SK-N-SH (cell line): ENCODE measurements at regions not wholly inside any gene's neighbourhood (a gene's known extent, or its start where the extent isn't known, plus 50 kb on each side); places are given as distances from the start of the nearest gene placed in this dataset.

ENCODE experiments used
- CTCF ChIA-PET: fragments of 300-600, 350-600 bp; formaldehyde crosslinking; extraction: SDS; loops from one replicate; lab custom pipeline; 2021; lab: Yijun Ruan, JAX
- POLR2A ChIA-PET: fragments of 350-600 bp; sonication (Branson Sonifier 250); formaldehyde crosslinking; extraction: SDS; loops from one replicate; lab custom pipeline; 2020; ENCODE audit warnings: antibody characterized with exemption, inconsistent platforms; lab: Yijun Ruan, JAX
- DNase-seq: peaks from one replicate; pipeline ENCODE4 v3.0.0; 2012
- H2AFZ ChIP-seq: fragments of 200-600 bp; sonication (generic); 2 replicates; pipeline ENCODE4 v1.8.1; 2016; ENCODE audit warnings: antibody characterized with exemption, mild to moderate bottlenecking, low read depth
- H3F3A ChIP-seq: fragments of 200-600 bp; sonication (generic); replicated peaks from 2 replicates; pipeline ENCODE3; 2016; ENCODE audit warnings: antibody characterized with exemption, mild to moderate bottlenecking; ENCODE audit not compliant: insufficient read depth
- H3K27ac ChIP-seq, 2 experiments: fragments of 200-500 bp in 1 of 2; fragments of 200-600 bp in 1 of 2; sonication (Bioruptor generic) in 1 of 2; sonication (generic), shearing (Covaris generic) in 1 of 2; 2 replicates each; pipeline versions ENCODE4 v1.5.1 to v1.6.1; 2014 to 2016; ENCODE audit warnings: low read depth in 2 of 2, inconsistent platforms in 1 of 2, low read length in 1 of 2, mild to moderate bottlenecking in 1 of 2, mixed read lengths in 1 of 2
- H3K27me3 ChIP-seq: fragments of 200-600 bp; sonication (generic), shearing (Covaris generic); 2 replicates; pipeline ENCODE4 v1.6.1; 2016; ENCODE audit warnings: mixed run types; ENCODE audit not compliant: insufficient read depth
- H3K36me3 ChIP-seq, 2 experiments: fragments of 200-500 bp in 1 of 2; fragments of 200-600 bp in 1 of 2; sonication (Bioruptor generic) in 1 of 2; sonication (generic) in 1 of 2; replicated peaks in 1 of 2; 2 replicates each; pipeline versions ENCODE3 to v1.5.1; 2014 to 2016; ENCODE audit warnings: low read length in 1 of 2, mild to moderate bottlenecking in 1 of 2; ENCODE audit not compliant: insufficient read depth in 2 of 2, control insufficient read depth in 1 of 2
- H3K4me1 ChIP-seq, 2 experiments: fragments of 200-500 bp in 1 of 2; fragments of 200-600 bp in 1 of 2; sonication (Bioruptor generic) in 1 of 2; sonication (generic), shearing (Covaris generic) in 1 of 2; 2 replicates each; pipeline versions ENCODE4 v1.5.1 to v1.6.1; 2014 to 2016; ENCODE audit warnings: low read depth in 1 of 2, low read length in 1 of 2, mixed run types in 1 of 2; ENCODE audit not compliant: insufficient read depth in 2 of 2, control insufficient read depth in 1 of 2
- H3K4me2 ChIP-seq: fragments of 200-600 bp; sonication (generic), shearing (Covaris generic); 2 replicates; pipeline ENCODE4 v1.6.1; 2017; ENCODE audit warnings: mixed run types
- H3K4me3 ChIP-seq, 2 experiments: fragments of 200-500 bp in 1 of 2; fragments of 200-600 bp in 1 of 2; sonication (Bioruptor generic) in 1 of 2; sonication (generic), shearing (Covaris generic) in 1 of 2; 2 replicates each; pipeline versions ENCODE4 v1.5.1 to v1.8.1; 2014 to 2016; ENCODE audit warnings: low read depth in 2 of 2, inconsistent platforms in 1 of 2, low read length in 1 of 2, mild to moderate bottlenecking in 1 of 2, mixed read lengths in 1 of 2, moderate library complexity in 1 of 2
- H3K79me2 ChIP-seq: fragments of 200-600 bp; sonication (generic); 2 replicates; pipeline ENCODE4 v1.8.1; 2017; ENCODE audit warnings: mild to moderate bottlenecking; ENCODE audit not compliant: insufficient read depth
- H3K9ac ChIP-seq: fragments of 200-600 bp; sonication (generic); 2 replicates; pipeline ENCODE4 v1.6.1; 2017; ENCODE audit warnings: mixed run types
- H3K9me2 ChIP-seq: fragments of 200-600 bp; sonication (generic); 2 replicates; pipeline ENCODE4 v1.6.1; 2017; ENCODE audit warnings: mixed run types
- H3K9me3 ChIP-seq: fragments of 200-600 bp; sonication (generic); 2 replicates; pipeline ENCODE4 v1.6.1; 2017; ENCODE audit warnings: mixed run types, mild to moderate bottlenecking, moderate library complexity
- H4K20me1 ChIP-seq: fragments of 200-600 bp; sonication (generic); 2 replicates; pipeline ENCODE4 v1.6.1; 2017; ENCODE audit warnings: mild to moderate bottlenecking, mixed run types; ENCODE audit not compliant: insufficient read depth
- CHD2 ChIP-seq: fragments of 150-350 bp; IDR thresholded peaks from 2 replicates; pipeline ENCODE4 v1.6.1; 2018; ENCODE audit warnings: low read length; ENCODE audit not compliant: partially characterized antibody
- CTCF ChIP-seq: fragments of 200-600 bp; sonication (generic); IDR thresholded peaks from 2 replicates; pipeline ENCODE4 v1.6.1; 2017; ENCODE audit warnings: antibody characterized with exemption, mild to moderate bottlenecking, moderate library complexity
- ELF1 ChIP-seq: IDR thresholded peaks from 2 replicates; pipeline ENCODE4 v1.4.0; 2012
- EP300 ChIP-seq, 2 experiments: IDR thresholded peaks; 2 replicates each; pipeline versions ENCODE4 v1.4.0 to v1.6.1; 2012; ENCODE audit warnings: borderline replicate concordance in 1 of 2, low read depth in 1 of 2, low read length in 1 of 2
- EZH2phosphoT487 ChIP-seq: fragments of 200-600 bp; sonication (generic); IDR thresholded peaks from 2 replicates; pipeline ENCODE4 v1.6.1; 2017; ENCODE audit warnings: low read depth, mixed run types, mild to moderate bottlenecking, antibody characterized with exemption, moderate library complexity, borderline replicate concordance
- IRF3 ChIP-seq: fragments of 150-350 bp; IDR thresholded peaks from 2 replicates; pipeline ENCODE4 v1.6.1; 2016; ENCODE audit warnings: mild to moderate bottlenecking, low read depth, low read length
- JUND ChIP-seq: IDR thresholded peaks from 2 replicates; pipeline ENCODE4 v1.4.0; 2012
- MEF2A ChIP-seq: IDR thresholded peaks from 2 replicates; pipeline ENCODE4 v1.4.0; 2012; ENCODE audit warnings: low read depth, borderline replicate concordance
- RXRA ChIP-seq: IDR thresholded peaks from 2 replicates; pipeline ENCODE4 v1.4.0; 2012; ENCODE audit warnings: low read depth, mild to moderate bottlenecking, borderline replicate concordance
- SMC3 ChIP-seq: IDR thresholded peaks from 2 replicates; pipeline ENCODE4 v1.6.1; 2012; ENCODE audit warnings: low read depth, low read length, improper control_type of control experiment
- TCF12 ChIP-seq: IDR thresholded peaks from 2 replicates; pipeline ENCODE4 v1.4.0; 2012
- USF1 ChIP-seq: IDR thresholded peaks from 2 replicates; pipeline ENCODE4 v1.4.0; 2012; ENCODE audit warnings: low read depth, borderline replicate concordance
- USF2 ChIP-seq: fragments of 150-350 bp; IDR thresholded peaks from 2 replicates; pipeline ENCODE4 v1.6.1; 2017; ENCODE audit warnings: antibody characterized with exemption, low read length, low read depth, borderline replicate concordance
- YY1 ChIP-seq: IDR thresholded peaks from 2 replicates; pipeline ENCODE4 v1.4.0; 2012; ENCODE audit warnings: low read depth, mild to moderate bottlenecking
- WGBS: methylation state at CpG from one replicate; pipeline ENCODE4 v1.1.6; 2017; ENCODE audit warnings: low lambda C conversion rate; 5-methylcytosine and 5-hydroxymethylcytosine counted together

GRCh38 chr18:76209597-76209996 is 285.4 kb downstream of the ZNF516 start:
- Histone ChIP-seq H3K27me3 (no peaks in the 10 kb centered on the region), H3K79me2 (no peaks in the 10 kb centered on the region), H4K20me1 (no peaks in the 10 kb centered on the region), H3K9me3 (no peaks in the 10 kb centered on the region), H3F3A (no peaks in the 10 kb centered on the region), H3K27ac (no peak overlapping the region), H3K4me3 (no peak overlapping the region), H2AFZ (no peak overlapping the region), H3K36me3 (no peaks in the 10 kb centered on the region), H3K9me2 (no peaks in the 10 kb centered on the region), H3K4me2 (no peak overlapping the region), H3K4me1 (no peaks in the 10 kb centered on the region), H3K9ac (no peak overlapping the region)
- TF ChIP-seq IRF3 (no peak), USF2 (no peak), SMC3 (no peak), ELF1 (no peak), MEF2A (no peak), YY1 (no peak), EP300 (IDR thresholded peaks at IDR 0.05; ENCODE audit: borderline replicate concordance in 1 of 2, low read depth in 1 of 2, low read length in 1 of 2) (no peak), TCF12 (no peak), CHD2 (no peak), JUND (no peak), RXRA (no peak), CTCF (no peak), USF1 (no peak), EZH2phosphoT487 (no peak)
- no peak for DNase-seq
- ChIA-PET POLR2A (no interaction called here), CTCF (interaction anchor here (0.9 kb wide), 1 partner anchor 9 kb away, joined by 3 read pairs; no protein-coding TSS in a partner anchor)
- 36% methylated on average over 7 of the region's 7 CpGs for WGBS
